COR-L47 (cell line): ENCODE measurements at regions not wholly inside any gene's neighbourhood (a gene's known extent, or its start where the extent isn't known, plus 50 kb on each side); places are given as distances from the start of the nearest gene placed in this dataset.
"Not testable (repeated sequence)": the region's sequence is repeated elsewhere in the genome, so short reads cannot be mapped to it uniquely, and the experiment has no call there.

Experiments
- DNase-seq: peaks from one replicate; lab custom pipeline; 2025; lab: John Stamatoyannopoulos, UW

- DNase-seq, result no peak
Observed at GRCh38 chr20:48490961-48491831, 336.6 kb downstream of the PREX1 start.

- DNase-seq, result not testable (repeated sequence)
Observed at GRCh38 chr20:48490341-48490740, 337.5 kb downstream of the PREX1 start.

GRCh38 chr20:48489656-48490055, 338.1 kb downstream of the PREX1 start:
- DNase-seq, result peak; percentile 6

- no peak for DNase-seq
Observed at GRCh38 chr20:48489046-48489463, 338.7 kb downstream of the PREX1 start.

GRCh38 chr20:48488334-48489034, 339.3 kb downstream of the PREX1 start:
- DNase-seq, result not testable (repeated sequence)

GRCh38 chr20:48486065-48486464, 341.7 kb downstream of the PREX1 start:
- no peak for DNase-seq

- not testable (repeated sequence) for DNase-seq
Observed at GRCh38 chr20:48485153-48485552, 342.6 kb downstream of the PREX1 start.

- no peak for DNase-seq
Observed at GRCh38 chr20:48483334-48484066, 344.3 kb downstream of the PREX1 start.

GRCh38 chr20:48482790-48483189, 345.0 kb downstream of the PREX1 start:
- DNase-seq, result no peak

GRCh38 chr20:48480216-48480772, 347.5 kb downstream of the PREX1 start:
- no peak for DNase-seq

- no peak for DNase-seq
Observed at GRCh38 chr20:48478806-48479585, 348.8 kb downstream of the PREX1 start.

GRCh38 chr20:48478370-48478769, 349.4 kb downstream of the PREX1 start:
- DNase-seq, result no peak

- DNase-seq, result no peak
Observed at GRCh38 chr20:48476854-48477253, 350.9 kb downstream of the PREX1 start.

GRCh38 chr20:48474022-48474421, 353.8 kb downstream of the PREX1 start:
- no peak for DNase-seq

- DNase-seq, result no peak
Observed at GRCh38 chr20:48471759-48472408, 355.9 kb downstream of the PREX1 start.

- no peak for DNase-seq
Observed at GRCh38 chr20:48471176-48471575, 356.6 kb downstream of the PREX1 start.

GRCh38 chr20:48470141-48470540, 357.7 kb downstream of the PREX1 start:
- no peak for DNase-seq

GRCh38 chr20:48469026-48469425, 358.8 kb downstream of the PREX1 start:
- no peak for DNase-seq

- DNase-seq, result no peak
Observed at GRCh38 chr20:48468571-48468970, 359.2 kb downstream of the PREX1 start.

GRCh38 chr20:48467622-48468021, 360.2 kb downstream of the PREX1 start:
- DNase-seq, result no peak

GRCh38 chr20:48465271-48465670, 362.5 kb downstream of the PREX1 start:
- no peak for DNase-seq
